ENCODE measurements at regions not wholly inside any gene's neighbourhood (a gene's known extent, or its start where the extent isn't known, plus 50 kb on each side); places are given as distances from the start of the nearest gene placed in this dataset.
"Not testable (repeated sequence)": the region's sequence is repeated elsewhere in the genome, so short reads cannot be mapped to it uniquely, and the experiment has no call there.

DNA sequence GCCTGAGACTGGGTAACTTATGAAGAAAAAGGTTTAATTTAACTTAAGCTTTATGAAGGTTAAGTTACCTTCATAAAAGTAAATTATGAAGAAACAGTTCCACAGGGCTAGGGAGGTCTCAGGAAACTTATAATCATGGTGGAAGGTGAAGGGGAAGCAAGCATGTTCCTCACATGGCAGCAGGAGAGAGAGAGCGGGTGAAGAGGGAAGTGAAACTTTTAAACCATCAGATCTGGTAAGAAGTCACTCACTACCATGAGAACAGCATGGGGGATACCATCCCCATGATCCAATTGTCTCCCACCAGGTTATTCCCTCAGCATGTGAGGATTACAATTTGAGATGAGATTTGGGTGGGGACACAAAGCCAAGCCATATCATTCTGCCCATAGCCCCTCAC is 944.7 kb upstream of the NDST4 start:
- in situ Hi-C loops (cut with MboI; ENCODE audit: low sequenced_read_pairs) = no loop called here

DNA sequence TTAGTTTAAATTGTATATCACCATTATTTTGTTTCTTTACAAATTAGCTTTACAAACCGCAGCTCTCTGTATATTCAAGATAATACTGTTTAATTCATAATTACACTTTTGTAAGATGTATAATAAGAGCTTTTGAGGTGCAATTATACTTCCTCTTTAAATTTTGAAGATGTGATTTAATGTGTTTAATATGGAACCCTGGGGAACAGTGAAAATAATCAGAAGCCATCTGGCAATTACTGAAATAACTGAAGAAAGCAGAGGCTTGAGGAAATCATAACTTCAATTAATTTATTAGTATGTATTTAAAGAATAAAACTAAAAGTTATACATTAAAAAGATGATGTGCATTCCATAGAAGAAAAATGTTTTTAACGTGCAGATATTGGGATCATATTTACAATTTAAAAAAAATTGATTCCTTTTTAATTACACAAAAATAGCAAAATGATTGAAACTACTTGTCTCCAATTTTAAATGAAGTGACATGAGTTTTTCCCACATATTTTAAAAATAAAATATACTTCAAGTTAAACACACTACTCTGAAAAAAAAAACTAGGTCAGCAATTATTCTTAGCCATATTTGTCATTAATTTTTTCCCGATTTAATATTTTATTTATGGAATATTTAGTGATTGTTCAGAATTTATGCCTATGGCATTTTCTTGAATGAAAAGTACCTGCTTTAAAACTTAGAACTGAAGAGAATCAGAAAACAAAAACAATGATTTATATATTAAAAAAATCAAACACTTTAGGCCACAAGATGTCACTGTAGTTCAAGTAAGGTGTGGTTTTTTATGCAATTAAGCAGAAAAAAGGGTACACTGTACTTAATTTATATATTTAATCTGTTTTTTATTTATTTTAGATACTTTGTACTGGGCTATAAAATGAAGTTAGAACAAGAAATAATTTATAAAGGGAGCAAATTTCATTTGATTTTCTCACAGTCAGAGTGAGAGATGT is 942.7 kb upstream of the NDST4 start:
- in situ Hi-C loops (cut with MboI; ENCODE audit: low sequenced_read_pairs) = no loop called here

DNA sequence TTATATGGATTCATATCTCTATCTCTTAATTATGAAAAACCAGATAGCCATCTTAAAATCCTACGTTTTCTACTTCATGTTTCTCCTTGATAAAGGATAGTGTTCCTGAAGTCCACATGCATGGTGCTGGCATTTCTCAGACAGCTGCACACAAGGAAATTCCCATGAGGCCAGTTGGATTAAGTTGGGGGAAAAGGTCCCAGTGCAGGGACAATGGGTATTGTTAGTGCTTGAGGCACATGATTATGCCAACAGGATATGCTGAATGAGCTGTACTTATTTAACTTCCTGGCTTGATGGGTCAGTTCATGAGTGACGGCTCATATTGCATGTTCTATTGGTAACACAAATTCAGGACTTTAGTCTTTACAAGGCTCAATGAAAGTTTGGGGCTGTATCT is 913.9 kb upstream of the NDST4 start:
- in situ Hi-C loops (cut with MboI; ENCODE audit: low sequenced_read_pairs) = no loop called here

- in situ Hi-C loops (cut with MboI; ENCODE audit: low sequenced_read_pairs) = no loop called here
Measured at GRCh38 chr4:116024954-116025708, 911.7 kb upstream of the NDST4 start.

- in situ Hi-C loops (cut with MboI; ENCODE audit: low sequenced_read_pairs) = no loop called here
Measured at GRCh38 chr4:116023049-116023448, 909.6 kb upstream of the NDST4 start.

DNA sequence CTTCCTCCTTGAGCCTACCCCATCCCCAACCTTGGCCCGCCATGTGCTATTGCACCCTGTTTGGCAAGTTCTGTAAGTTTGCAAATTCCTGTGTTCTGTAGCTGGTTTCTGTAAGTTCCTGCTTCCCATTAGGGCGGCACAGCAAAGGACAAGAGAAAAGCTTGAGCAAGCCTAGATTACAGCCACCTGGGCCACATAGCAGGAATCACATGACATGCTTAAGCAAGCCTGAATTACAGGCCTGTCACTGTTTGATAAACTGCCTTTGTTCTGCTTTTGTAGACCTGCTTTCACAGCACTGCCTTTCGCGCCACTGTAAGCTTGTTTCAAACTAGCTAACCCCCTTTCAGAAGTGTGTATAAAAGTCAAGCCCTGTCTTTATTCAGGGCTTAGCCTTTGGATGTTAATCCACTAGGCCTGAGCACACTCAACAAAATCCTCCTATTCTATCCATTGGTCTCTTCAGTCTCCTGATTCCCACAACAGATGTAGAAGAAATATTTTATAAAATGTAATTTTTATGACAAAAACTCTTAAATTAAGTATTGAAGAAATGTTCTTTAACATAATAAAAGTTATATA is 906.8 kb upstream of the NDST4 start:
- in situ Hi-C loops (cut with MboI; ENCODE audit: low sequenced_read_pairs) = no loop called here

GRCh38 chr4:116018831-116019230 is 905.4 kb upstream of the NDST4 start:
- in situ Hi-C loops (cut with MboI; ENCODE audit: low sequenced_read_pairs) = no loop called here

GRCh38 chr4:116016201-116016600 is 902.8 kb upstream of the NDST4 start:
- in situ Hi-C loops (cut with MboI; ENCODE audit: low sequenced_read_pairs) = no loop called here

GRCh38 chr4:116015549-116015948 is 902.1 kb upstream of the NDST4 start:
- in situ Hi-C loops (cut with MboI; ENCODE audit: low sequenced_read_pairs) = no loop called here

DNA sequence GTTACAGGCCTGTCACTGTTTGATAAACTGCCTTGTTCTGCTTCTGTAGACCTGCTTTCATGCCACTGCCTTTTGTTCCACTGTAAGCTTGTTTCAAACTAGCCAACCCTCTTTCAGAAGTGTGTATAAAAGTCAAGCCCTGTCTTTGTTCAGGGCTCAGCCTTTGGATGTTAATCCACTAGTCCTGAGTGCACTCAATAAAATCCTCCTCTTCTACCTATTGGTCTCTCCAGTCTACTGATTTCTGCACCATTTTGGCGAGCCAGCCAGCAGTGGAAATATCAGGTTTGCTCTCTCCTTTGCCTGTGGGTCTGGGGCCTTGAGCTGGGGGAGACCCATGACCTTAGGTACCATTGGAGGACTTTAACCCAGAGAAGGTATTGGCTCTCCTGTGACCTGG is 901.6 kb upstream of the NDST4 start:
- in situ Hi-C loops (cut with MboI; ENCODE audit: low sequenced_read_pairs) = no loop called here

GRCh38 chr4:116010923-116011322 is 897.5 kb upstream of the NDST4 start:
- in situ Hi-C loops (cut with MboI; ENCODE audit: low sequenced_read_pairs) = no loop called here

DNA sequence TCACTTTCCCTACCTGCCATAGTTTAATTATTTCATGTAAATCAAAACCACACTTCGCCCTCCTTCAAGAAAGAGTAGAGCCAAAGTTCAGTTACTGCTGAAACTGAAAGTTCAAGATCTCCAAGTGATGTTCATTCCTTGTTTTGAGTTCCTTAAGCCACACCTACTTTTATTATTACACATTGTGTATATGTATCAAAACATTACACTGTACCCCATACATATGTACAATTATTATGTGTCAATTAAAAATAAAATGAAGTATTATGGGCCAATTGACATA is 892.3 kb upstream of the NDST4 start:
- in situ Hi-C loops (cut with MboI; ENCODE audit: low sequenced_read_pairs) = no loop called here

DNA sequence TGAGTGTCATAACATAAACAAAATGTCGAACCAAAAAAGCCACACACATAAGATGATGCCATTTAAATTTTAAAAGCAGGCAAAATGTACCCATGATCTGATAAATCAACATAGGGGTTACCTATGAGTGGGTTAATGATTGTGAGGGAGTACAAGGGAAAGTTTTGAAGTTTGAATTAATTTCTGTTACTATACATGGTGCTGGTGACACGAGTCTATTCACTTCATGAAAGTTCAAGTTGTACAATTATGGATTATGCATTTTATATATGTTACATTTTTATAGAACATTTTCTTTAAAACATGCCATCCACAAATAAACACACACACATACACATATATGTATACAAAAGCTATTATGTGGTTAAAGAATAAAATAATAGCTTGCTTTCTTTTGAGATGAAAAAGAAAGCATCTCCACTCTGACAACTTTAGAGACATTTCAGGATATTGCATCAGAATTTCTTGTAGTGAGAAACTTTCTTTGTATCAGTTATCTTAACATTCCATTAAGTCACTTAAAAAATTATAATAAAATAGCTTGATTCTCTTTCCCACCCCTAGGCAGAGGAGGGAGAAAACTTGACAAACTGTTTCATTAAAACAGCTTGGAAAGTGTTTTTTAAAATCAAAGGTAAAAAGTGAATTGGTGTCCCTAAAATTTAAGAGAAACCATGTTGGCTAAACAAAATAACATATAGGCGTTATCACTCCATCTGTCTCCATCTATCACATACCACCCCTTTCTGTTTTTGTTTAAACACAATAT is 891.8 kb upstream of the NDST4 start:
- in situ Hi-C loops (cut with MboI; ENCODE audit: low sequenced_read_pairs) = no loop called here

DNA sequence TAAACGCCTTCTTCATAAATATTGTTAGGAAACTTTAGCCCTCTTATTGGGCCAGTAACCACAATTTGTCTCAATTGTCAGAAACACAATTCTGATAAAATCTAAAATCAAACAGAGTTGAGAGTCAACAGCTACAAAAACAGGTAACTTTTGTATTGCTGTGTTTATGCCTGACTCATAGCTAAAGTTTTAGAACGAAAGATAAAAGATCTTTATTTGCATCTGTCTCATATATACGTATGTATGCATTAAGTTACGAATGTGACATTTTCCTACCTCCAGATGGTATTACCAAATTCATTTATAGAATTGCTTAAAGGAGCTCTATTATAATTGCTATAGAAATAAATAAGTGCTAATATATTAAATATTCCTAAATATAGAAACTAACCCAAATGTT is 887.9 kb upstream of the NDST4 start:
- in situ Hi-C loops (cut with MboI; ENCODE audit: low sequenced_read_pairs) = no loop called here

- in situ Hi-C loops (cut with MboI; ENCODE audit: low sequenced_read_pairs) = no loop called here
Measured at GRCh38 chr4:115986573-115986972, 873.2 kb upstream of the NDST4 start.

- in situ Hi-C loops (cut with MboI; ENCODE audit: low sequenced_read_pairs) = not testable (repeated sequence)
Measured at GRCh38 chr4:115975421-115976001, 862.1 kb upstream of the NDST4 start.

DNA sequence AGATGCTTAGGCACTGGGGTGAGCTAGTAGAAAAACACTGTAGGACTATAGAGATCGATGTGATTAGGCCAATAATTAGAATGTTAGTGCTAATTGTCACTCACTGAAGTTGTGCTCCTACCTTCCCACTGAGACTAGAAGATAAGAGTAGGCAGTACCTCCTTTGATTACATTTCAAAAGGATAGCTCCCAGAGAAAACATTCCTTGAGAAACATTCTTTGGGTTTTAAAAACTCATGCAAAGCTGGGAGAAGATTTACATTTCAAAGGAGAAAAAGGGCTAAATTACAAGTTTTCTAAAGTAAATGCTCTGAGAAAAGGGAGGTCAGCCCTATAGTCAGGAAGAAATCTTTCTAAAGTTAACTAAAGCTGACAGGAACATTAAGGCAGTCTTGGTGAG is 860.3 kb upstream of the NDST4 start:
- in situ Hi-C loops (cut with MboI; ENCODE audit: low sequenced_read_pairs) = no loop called here

DNA sequence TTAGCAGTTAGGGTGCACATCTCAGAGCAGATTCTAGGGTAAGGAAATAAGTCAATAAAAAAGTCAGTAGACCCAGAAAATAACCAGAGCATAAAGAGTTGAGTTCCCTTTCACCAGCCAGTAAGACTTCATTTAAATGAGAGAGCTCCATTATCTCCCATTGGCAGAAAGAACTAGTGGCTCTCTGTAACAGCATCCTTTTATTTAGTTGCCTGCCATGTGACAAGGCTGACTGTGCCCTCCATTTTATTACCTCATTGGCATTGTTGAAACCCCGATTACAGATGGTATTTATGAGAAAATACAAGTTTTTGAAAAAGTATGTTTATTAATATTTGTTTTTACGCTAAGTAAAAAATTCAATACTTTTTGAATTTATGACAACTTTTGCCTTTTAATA is 859.5 kb upstream of the NDST4 start:
- in situ Hi-C loops (cut with MboI; ENCODE audit: low sequenced_read_pairs) = no loop called here

GRCh38 chr4:115970859-115971258 is 857.4 kb upstream of the NDST4 start:
- in situ Hi-C loops (cut with MboI; ENCODE audit: low sequenced_read_pairs) = no loop called here

DNA sequence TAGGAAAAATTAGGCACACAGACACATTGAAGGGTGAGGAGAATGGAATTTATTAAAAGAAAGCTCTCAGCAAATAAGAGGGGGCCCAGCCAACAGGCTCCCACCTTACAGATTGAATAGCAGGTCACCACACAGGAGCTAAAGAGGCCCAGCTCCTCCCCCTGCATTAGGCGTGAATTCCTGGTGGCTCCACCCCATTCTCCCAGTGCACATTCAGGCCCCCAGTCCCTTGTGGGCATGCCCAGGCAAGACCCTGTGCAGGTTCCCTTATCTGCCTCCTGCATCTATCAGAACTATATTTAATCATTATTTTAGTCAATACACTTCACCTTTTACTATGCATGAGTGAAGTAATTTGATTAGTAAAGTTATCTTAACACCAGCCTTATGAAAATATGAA is 856.3 kb upstream of the NDST4 start:
- in situ Hi-C loops (cut with MboI; ENCODE audit: low sequenced_read_pairs) = no loop called here

GRCh38 chr4:115965588-115965987 is 852.2 kb upstream of the NDST4 start:
- in situ Hi-C loops (cut with MboI; ENCODE audit: low sequenced_read_pairs) = no loop called here
